ENCODE measurements at regions not wholly inside any gene's neighbourhood (a gene's known extent, or its start where the extent isn't known, plus 50 kb on each side); places are given as distances from the start of the nearest gene placed in this dataset.

DNA sequence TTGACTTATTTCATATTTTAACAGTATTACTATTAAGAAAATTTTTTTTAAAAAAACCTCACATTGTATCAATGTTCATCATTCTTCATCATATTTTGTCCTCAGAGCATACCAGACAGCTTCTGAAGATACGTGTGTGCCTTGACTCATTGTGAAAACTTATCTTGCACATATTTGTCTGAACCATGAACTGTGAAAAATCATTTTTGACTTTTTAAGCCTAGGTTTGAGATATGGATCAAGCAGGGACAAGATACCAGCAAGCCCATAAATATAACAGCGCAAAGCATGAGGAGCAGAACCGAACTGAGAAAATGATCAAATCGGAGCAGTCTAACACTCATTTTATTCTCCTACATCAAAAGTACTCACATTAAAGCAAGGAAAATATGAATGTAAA lies 506.0 kb downstream of the BRINP3 start:
- no peak overlapping the region for H3K4me3 Mint-ChIP-seq
- peaks cover 3% of the 10 kb centered on the region for H3K9me3 Mint-ChIP-seq
- ChIA-PET POLR2A (no interaction called here), CTCF (no interaction called here)
- H3K36me3 Mint-ChIP-seq (ENCODE audit: low read depth), result no peaks in the 10 kb centered on the region
- intact Hi-C loops (cut with micrococcal nuclease), result no loop called here
- no peaks in the 10 kb centered on the region for H3K4me1 Mint-ChIP-seq
- no peaks in the 10 kb centered on the region for H3K27me3 Mint-ChIP-seq
- ATAC-seq (ENCODE audit: low read depth), result no peak
- no peak for TF ChIP-seq CTCF (IDR thresholded peaks at IDR 0.05)
- no peak overlapping the region for H3K27ac Mint-ChIP-seq
- DNase-seq, result no peak

GRCh38 chr1:189977184-189977583 lies 500.5 kb downstream of the BRINP3 start:
- POLR2A ChIA-PET, result no interaction called here
- no peaks in the 10 kb centered on the region for H3K36me3 Mint-ChIP-seq (ENCODE audit: low read depth)
- no peak for TF ChIP-seq CTCF (IDR thresholded peaks at IDR 0.05)
- intact Hi-C loops (cut with micrococcal nuclease), result no loop called here
- CTCF ChIA-PET, result no interaction called here
- no peaks in the 10 kb centered on the region for H3K4me1 Mint-ChIP-seq
- DNase-seq (no peak), ATAC-seq (ENCODE audit: low read depth) (no peak)
- peaks cover 13% of the 10 kb centered on the region for H3K9me3 Mint-ChIP-seq
- H3K27me3 Mint-ChIP-seq, result no peaks in the 10 kb centered on the region
- no peak overlapping the region for H3K27ac Mint-ChIP-seq
- H3K4me3 Mint-ChIP-seq, result no peak overlapping the region

- ATAC-seq (ENCODE audit: low read depth) (no peak), DNase-seq (no peak)
- no peaks in the 10 kb centered on the region for H3K4me1 Mint-ChIP-seq
- no peak overlapping the region for H3K27ac Mint-ChIP-seq
- intact Hi-C loops (cut with micrococcal nuclease), result no loop called here
- CTCF ChIA-PET, result no interaction called here
- TF ChIP-seq CTCF (IDR thresholded peaks at IDR 0.05), result no peak
- H3K27me3 Mint-ChIP-seq, result no peaks in the 10 kb centered on the region
- no peak overlapping the region for H3K4me3 Mint-ChIP-seq
- H3K36me3 Mint-ChIP-seq (ENCODE audit: low read depth), result no peaks in the 10 kb centered on the region
- H3K9me3 Mint-ChIP-seq, result peaks cover 9% of the 10 kb centered on the region
- POLR2A ChIA-PET, result no interaction called here
These were observed 494.3 kb downstream of the BRINP3 start for GRCh38 chr1:189983166-189983890.

DNA sequence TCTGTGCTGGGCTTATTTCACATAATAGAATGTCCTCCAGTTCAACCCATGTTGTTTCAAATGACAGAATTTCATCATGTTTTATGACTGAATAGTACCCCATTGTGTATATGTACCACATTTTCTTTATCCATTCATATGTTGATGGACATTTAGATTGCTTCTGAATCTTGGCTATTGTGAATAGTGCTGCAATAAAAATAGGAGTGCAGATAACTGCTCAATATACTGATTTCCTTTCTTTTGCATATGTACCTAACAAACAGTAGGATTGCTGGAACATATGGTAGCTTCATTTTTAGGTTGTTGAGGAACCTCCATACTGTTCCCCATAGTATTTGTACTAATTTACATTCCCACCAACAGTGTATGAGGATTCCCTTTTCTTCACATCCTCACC lies 491.1 kb downstream of the BRINP3 start:
- Mint-ChIP-seq H3K36me3 (ENCODE audit: low read depth) (no peaks in the 10 kb centered on the region), H3K27ac (no peak overlapping the region), H3K9me3 (peaks cover 8% of the 10 kb centered on the region), H3K4me3 (no peak overlapping the region), H3K27me3 (no peaks in the 10 kb centered on the region), H3K4me1 (no peaks in the 10 kb centered on the region)
- no peak for TF ChIP-seq CTCF (IDR thresholded peaks at IDR 0.05)
- intact Hi-C loops (cut with micrococcal nuclease), result no loop called here
- POLR2A ChIA-PET, result no interaction called here
- DNase-seq (no peak), ATAC-seq (ENCODE audit: low read depth) (no peak)
- CTCF ChIA-PET, result no interaction called here

DNA sequence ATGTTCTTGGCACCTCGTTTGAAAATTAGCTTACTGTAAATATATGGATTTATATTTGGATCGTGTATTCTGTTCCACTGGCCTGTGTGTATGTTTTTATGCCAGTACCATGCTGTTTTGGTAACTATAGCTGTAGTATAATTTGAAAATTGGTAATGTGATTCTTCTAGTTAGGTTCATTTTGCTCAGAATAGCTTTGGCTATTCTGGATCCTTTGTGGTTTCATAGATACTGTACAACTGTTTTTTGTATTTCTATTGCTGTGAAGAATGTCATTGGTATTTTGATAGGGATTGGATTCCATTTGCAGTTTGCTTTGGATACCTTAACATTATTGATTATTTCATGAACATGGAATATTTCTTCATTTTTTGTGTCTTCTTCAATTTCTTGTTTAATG lies 490.2 kb downstream of the BRINP3 start:
- no peak for TF ChIP-seq CTCF (IDR thresholded peaks at IDR 0.05)
- ATAC-seq (ENCODE audit: low read depth) (no peak), DNase-seq (no peak)
- no peak overlapping the region for H3K4me3 Mint-ChIP-seq
- no peaks in the 10 kb centered on the region for H3K4me1 Mint-ChIP-seq
- no peaks in the 10 kb centered on the region for H3K36me3 Mint-ChIP-seq (ENCODE audit: low read depth)
- peaks cover 8% of the 10 kb centered on the region for H3K9me3 Mint-ChIP-seq
- CTCF ChIA-PET, result no interaction called here
- intact Hi-C loops (cut with micrococcal nuclease), result no loop called here
- POLR2A ChIA-PET, result no interaction called here
- H3K27me3 Mint-ChIP-seq, result no peaks in the 10 kb centered on the region
- no peak overlapping the region for H3K27ac Mint-ChIP-seq

Measured in activated B cell treated with CpG ODN at 0.5 μM for 24 hours (primary cell).